NCI-H1694 (cell line): ENCODE measurements at regions not wholly inside any gene's neighbourhood (a gene's known extent, or its start where the extent isn't known, plus 50 kb on each side); places are given as distances from the start of the nearest gene placed in this dataset.
"Not testable (repeated sequence)": the region's sequence is repeated elsewhere in the genome, so short reads cannot be mapped to it uniquely, and the experiment has no call there.

Experiments
- DNase-seq: peaks from one replicate; lab custom pipeline; 2025; lab: John Stamatoyannopoulos, UW

DNA sequence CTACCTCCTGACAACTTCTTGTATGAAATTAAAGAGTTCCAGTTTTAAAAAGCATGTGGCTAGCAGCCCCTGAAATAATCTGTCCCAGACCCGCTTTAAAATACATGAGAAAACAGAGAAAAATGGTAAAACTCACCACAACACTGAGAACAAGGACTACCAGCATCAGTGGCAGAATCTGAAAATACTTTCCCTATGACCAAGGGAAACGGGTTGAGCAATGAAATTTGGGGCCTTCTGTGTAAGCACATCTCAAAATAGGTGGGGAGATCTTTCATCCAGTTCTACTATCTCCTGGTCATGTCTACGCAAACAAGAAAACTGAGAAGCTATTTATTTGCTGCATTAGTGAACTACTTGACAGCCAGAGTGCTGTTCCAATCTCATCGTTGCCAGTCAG is 172.3 kb downstream of the LNPK start:
- no peak for DNase-seq

DNA sequence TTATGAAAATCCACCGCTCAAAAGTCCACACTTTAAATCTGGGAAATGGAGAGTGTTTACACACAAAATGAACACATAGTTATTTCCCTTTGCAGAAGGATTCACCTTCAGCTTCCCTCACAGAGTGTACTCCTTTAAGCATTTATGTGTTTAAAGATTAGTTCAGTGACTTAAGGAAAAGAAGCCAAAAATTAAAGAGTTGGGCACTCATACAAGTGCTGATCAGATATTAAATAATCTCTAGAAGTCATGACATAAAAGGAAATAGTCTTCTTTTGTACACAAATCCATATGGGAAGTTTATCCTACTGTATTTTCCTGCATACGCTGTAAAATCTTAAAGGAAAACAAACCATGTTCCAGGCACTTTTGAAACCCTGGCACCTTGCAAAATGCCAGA is 174.2 kb downstream of the LNPK start:
- DNase-seq = no peak

DNA sequence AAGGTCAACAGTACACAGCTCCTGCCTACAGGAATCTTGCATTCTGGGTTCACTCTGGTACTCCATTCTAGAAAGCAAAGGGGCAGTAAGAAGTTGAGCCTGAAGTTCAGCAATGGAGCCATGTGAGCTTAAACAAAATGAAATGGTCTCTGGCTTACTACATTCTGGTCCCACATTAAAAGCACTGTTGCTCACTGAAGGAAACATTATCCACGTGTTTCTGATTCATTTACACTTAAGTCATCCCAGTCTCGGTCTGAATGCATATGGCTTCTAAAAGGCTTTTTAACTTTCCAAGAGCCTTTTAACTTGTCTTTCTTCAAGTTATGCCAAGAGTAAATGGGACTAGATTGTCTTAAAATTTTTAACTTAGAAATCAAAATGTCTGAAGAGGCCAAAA is 177.8 kb downstream of the LNPK start:
- DNase-seq = no peak

DNA sequence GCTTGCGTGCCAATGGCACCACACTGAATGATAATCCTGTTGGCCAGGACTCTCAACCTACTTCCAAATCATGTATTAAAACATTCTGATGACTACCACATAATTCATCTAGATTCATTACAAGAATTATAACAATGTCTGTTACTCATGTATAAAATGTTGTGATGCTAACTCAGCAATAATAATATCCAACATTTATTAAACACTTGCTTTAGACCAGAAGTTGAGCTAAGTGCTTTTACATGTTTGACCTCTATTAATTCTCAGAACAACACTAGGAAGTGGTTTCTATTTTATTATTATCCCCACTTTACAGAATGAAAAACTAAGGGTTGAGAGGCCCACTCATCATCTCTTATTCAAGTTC is 178.4 kb downstream of the LNPK start:
- no peak for DNase-seq

DNA sequence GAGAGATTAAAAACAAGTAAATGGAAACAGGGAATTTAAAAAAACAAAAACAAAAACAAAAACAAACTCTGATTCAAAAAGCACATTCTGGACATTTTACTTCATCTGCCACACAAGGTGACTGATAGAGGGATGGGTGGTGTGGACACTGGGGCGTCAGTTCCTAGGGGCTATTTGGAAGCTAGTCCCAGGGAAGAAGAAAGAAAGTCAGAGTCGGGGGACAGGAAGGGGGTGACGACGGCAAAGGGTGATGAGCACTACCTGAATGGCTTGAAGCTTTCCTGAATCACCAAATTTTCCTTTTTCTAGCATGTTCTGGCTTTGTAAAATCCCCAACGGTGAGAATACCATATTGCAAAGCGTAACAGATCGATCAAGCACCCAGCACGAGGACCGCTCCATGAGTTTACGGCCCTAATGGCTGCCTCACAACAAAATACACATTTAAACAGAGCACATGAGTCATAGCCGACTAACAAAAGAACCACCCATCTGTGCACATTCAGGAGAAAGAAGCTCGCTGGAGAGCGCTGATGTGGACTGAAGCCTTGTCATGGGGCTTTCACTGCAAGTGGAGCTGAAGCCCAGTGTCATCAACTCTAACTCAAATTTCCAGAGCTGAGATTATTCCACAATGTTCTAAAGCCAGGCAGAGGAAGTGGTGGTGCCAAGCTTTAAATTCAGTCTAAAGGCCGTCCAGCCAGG is 178.9 kb downstream of the LNPK start:
- no peak for DNase-seq

DNA sequence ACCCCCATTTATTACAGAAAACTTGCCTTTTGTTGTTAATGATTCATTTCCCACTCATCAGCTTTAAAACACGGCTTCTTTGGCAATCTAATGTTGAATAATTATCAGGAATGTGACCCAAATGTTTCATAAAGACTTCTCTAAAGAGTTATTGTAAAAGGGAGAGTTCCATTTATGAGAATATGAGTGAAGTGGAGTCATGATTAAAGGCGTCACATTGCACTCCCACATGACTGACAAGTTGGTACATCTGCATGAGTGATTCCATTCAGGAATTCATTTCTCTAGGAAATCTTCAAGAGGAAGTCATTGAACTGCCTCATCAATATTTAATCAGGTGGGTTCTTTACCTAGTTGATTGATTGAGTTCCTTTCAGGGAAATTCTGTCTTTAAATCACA is 184.8 kb downstream of the LNPK start:
- DNase-seq = no peak

DNA sequence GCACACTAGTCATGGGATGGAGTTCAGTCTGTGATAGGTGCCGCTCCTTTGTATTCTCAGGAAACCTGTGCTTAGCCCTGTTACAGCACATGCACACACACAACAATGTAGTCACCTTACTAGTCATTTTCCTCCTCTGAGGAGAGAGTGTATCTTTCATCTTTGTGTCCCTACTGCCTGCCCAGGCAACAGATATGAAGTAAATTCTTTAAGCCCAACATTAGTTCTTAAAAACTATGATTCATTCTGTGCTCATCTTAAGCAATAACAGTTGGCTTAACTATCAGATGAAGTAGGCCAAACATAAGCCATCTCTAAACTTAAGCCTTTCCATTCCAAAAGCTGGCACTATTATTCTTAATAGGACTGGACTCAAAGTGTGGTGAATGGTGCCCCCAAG is 186.5 kb downstream of the LNPK start:
- DNase-seq = no peak

DNA sequence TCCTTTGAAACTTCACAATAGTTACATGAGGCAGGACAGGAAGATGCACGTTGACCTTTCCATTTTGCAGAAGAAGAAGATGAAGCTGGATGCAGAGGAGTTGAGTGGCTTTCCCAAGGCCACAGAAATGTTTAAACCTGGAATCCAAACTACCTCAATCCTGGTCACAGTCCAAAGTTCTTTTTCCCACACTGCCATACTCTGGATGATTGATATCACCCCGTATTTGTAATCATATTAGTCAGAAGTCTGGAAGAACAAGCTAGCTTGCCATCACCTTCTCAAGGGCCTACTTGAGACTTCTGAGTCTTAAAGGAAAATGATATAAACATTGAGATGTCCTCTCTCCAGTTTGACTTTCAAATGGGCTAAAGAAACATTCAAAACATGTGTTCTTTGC is 190.1 kb downstream of the LNPK start:
- DNase-seq = no peak

DNA sequence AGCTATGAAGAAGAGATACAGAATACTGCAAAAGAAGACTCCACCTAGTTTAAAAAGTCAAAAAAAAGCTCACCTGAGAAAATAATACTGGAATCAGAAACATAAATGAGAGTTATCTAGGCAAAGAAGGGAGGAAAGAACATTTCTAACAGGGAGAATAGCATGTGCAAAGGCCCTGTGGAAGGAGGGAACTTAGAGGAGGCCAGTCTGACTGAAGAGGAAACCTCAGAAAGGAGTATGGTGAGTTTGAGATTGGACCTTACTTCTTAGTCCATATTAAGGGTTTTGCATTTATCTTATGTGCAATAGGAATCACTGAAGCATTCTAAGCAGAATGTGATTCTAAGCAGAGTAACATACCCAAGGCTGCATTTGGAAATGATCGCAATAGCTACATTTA is 193.2 kb downstream of the LNPK start:
- DNase-seq = no peak

DNA sequence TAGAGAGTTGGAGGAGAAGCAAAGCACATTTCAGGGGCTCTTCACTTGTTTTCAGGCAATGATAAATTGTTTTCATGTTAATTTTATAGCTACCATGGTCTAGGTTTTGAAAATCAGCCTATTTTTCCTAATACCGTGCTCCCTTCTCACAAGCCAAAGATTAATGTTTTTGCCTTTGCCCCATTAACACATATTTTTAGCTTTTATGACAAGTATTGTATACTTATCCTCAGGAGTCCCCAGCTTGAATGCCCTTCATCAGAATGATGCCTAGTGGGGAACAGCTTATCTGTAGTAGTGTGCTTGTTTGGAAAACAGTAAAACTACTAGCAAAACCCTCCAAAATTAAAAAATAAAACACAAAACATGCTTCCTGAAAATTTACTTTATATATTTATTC is 194.0 kb downstream of the LNPK start:
- no peak for DNase-seq

DNA sequence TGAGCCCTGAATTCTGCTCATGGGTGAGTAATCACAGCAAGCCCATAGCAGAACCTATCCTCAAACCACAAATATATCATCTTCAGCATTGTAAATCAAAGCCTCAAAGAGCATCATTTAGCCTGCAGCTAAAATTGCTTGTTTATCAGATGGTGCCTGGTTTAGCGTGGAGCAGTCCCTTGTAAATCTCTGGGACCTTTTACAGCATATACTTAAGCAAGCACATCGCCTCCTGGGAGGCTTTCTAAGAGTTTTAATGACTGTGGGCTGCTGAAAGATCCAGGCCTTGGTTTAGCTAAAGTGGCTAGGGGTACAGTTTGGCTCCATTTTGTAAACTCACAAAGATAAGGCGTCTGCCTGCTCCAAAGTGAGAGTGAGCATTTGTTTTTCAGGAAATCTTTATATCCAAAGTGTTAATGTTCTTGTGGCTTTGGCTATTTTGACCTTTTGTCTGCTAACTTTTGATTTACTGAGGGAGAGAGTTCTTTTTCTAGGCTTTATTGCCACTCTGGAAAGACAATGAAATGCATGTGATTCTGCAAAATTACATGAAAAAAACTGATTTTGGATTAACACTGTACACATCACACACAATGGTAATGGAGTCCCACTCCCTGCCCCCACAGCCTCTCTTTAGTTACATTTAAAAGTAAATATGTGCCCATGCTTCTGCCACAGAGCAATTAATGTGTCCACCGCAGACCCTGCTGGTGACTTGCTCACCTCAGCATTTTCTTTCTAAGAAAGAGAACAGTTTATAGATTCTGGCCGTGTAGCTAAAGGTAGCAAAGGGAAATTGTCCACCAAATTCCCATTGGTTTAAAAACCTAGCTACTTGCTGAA is 194.8 kb downstream of the LNPK start:
- DNase-seq = no peak

DNA sequence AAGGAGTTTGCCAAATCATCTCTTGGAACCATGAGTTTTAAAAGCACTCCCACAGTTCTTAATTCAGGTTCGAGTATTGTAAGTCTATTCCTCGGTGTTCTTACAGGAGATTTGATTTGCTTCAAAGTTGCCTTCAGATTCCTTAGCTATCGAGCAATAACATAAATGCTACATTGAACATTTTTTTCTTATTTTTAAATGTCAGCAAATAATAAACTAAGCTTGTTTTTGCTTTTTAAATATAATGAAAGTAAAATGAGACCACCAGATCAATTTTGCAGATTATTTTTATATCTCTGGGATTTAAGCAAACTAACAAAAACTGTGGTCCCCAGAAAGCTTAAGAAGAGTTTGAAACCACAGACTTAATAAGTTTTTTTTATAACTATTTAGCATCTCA is 195.5 kb downstream of the LNPK start:
- no peak for DNase-seq

DNA sequence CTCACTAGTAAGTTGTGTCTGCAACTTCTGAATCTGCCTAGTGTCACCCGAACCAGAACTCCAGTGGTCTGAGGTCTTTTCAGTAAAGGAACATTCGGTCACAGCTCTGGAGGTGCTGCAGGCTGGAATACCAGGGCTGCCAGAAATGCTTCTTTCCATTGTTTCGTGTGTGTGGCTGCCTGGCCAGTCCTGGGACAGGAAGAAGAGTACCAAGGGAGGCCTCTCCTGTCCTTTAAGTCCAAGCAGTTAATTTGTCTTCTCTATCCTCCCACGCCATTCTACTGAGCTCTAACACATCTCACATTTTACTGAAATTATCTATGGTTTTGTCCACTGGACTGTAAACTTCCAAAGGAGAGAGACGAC is 196.0 kb downstream of the LNPK start:
- DNase-seq = no peak

DNA sequence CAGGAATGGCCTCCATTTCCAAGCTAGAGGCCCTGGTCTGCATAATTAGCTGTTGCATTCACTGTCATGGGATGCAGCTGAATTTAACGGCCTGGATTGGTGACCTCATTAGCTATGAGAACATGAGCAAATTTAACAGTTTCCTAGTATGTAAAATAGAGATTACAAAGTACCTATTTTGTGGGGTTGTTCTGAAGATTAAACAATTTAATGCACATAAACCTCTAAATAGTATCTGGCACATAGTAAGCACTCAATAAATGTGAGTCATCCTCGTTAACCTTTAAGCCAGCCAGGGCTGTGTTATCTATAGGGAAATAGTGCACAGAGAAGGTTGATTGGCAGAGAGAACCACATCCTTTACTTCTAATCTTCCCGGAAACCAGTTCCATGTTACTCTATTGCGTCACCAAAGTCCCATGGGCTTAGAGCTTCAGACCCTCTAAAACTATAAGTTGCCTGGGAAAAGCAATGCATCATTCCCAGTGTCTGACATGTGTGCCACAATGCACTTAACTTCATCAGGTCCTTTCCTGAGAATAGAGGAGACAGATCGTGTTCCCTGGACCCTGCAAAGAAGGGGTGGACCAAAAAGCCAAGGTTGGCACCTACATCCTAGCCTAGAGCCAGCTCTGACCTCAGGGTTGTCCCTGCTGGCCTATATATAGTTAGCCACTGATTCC is 196.5 kb downstream of the LNPK start:
- DNase-seq = no peak

DNA sequence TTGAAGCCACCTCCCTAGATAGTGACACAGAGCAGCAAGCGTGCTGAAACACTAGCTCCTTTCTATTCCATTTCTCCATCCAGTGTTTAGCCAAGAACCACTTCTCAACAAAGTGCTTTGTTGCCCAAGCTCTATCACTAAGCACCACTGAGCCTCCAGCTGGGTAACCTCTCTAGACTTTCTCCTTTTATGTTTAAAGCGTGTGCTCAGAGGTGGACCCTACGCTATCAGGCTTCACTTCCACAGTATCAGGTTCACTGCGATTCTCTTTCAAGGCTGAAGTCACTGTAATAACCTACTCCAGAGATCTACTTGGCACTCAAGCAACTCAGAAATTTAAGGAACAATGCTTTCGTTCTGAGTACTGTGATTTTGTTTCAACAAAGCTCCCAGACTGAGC is 197.9 kb downstream of the LNPK start:
- no peak for DNase-seq

DNA sequence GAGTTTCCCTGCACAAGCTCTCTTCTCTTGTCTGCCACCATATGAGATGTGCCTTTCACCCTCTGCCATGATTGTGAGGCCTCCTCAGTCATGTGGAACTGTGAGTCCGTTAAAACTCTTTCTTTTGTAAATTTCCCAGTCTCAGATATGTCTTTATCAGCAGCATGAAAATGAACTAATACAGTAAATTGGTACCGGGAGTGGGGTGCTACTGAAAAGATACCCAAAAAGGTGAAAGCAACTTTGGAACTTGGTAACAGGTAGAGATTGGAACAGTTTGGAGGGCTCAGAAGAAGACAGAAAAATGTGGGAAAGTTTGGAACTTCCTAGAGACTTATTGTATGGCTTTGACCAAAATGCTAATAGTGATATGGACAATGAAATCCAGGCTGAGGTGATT is 205.6 kb downstream of the LNPK start:
- DNase-seq = not testable (repeated sequence)

DNA sequence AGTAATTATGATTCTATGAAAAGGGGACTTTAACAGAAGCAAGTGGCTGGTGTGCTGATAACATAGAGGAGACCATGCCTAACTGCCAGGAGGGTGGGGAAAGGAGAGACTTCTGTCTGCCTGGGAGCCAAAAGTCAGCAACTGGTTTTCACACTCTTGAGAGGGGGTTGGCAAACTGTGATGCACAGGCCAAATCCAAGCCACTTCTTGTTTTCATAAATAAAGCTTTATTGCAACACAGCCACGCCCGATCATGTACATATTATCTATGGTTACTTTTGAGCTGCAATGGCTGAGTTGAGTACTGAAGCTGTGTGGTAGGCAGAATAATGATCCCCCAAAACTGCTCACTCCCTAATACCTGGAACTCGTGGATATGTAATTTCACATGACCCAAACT is 208.4 kb downstream of the LNPK start:
- no peak for DNase-seq

DNA sequence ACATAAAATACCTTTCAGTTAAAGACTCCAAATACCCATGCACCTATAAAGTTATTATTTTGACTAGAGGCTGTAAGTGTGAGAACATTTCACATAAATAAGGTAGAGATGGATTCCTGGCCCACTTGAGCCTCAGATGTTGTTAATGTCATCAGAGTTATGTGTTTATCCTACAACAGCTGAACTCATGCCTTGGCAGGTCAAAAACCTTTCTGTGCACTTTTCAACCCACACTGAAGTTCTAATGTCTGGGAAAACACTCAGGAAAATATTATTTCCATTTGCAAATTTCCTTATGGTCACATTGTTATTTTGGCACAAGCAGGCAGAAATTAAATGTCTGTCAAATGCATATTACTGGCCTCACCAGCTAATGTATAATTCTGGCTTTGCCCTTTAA is 209.2 kb downstream of the LNPK start:
- DNase-seq = no peak

DNA sequence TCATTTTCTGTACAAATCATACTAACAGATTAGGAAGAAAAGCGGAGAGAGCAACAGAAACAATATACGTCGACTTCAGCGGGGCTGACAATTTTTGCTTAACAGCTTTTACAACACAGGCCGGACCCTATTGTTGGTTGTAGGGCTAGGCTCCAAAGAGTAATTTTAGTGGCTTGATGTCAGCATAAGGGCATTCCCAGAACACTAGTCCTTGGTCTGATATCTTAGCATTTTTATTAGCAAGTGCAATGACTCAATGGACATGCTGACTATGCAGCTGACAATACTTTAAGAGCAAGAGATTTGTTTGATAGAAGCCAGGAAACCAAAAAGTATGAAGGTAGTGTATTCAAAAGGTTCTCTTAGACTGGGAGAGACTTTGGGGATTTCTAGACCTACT is 209.9 kb downstream of the LNPK start:
- no peak for DNase-seq

DNA sequence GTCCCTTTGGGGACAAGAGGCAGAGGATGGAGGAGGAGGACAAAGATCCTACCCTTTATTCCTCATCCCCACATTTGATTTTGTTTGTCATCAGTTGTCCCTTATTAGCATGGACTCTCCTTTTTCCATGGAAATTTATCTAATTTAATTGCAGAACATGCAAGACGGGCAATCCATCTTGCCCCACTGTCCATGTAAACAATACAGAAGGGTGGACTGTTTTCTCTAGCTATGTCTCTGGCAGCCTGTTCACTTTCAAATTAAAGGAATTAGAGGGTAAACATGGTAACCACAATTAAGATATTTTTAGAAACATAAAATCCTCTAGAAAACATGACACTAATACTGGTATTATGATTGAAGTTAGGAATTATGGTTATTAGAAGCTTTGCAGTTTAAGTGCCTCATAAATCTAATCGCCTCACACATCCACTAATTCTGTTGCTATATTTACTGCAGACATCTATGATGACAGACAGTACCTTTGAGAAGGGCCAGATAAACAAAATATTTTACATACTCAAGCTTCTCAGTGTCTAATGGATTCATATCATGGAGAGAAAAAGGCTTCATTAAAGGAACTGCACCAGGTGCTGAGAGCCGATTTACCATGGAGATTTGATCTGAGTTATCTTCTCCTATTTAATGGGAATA is 215.5 kb downstream of the LNPK start:
- DNase-seq = no peak

DNA sequence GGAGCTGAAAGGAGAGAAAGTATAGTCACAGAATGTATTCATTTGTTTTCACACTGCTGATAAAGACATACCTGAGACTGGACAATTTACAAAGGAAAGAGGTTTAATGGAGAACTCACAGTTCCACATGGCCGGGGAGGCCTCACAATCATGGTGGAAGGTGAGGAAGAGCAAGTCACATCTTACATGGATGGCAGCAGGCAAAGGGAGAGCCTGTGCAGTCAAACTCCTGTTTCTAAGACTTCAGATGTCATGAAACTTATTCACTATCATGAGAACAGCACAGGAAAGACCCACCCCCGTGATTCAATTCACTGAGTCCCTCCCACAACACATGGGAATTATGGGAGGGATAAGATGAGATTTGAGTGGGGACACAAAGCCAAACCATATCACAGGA is 224.7 kb downstream of the LNPK start:
- DNase-seq = not testable (repeated sequence)

DNA sequence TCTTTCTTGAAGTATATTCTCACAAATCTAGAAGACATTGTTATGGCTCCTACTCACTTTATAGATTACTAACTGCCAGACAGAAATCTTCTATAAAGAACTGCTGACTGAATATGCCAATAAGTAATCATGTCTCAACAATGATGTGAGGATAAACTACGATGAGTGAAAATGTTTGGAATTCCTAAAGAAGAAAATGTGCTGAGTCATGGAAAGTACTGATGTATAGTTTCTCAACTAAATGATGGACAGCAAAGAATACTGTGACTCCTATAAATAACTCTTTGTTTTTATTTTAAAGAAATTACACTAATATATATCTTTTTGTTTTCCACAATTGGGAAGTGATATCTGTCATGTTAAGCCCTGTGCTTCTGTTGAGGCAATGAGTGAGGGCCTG is 232.9 kb downstream of the LNPK start:
- no peak for DNase-seq

DNA sequence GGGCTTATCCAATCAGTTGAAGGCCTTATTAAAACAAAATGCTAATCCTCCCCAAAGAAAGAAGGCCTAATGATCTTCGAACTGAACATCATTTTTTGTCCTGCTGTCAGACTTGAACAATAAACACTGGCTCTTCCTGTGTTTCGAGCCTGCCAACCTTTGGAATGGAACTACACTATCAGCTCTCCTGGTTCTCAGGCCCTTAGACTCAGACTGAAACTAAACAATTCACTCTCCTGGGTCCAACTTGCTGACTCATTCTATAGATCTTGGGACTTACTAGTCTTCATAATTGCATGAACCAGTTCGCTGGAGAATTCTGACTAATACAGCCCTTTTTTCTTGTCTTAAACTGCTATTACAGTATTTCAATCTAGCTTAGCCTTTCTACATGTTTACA is 235.2 kb downstream of the LNPK start:
- no peak for DNase-seq
